OCI-LY7 (cell line): ENCODE measurements at regions not wholly inside any gene's neighbourhood (a gene's known extent, or its start where the extent isn't known, plus 50 kb on each side); places are given as distances from the start of the nearest gene placed in this dataset.
"Not testable (repeated sequence)": the region's sequence is repeated elsewhere in the genome, so short reads cannot be mapped to it uniquely, and the experiment has no call there.

Experiments used
- BruUV-seq: library from RNA; stranded (reverse); fragments of 400-500 nt; replicated peaks from 2 replicates; lab custom pipeline; 2021; lab: Mats Ljungman, UMichigan
- CTCF ChIA-PET: fragments of 300-600 bp; sonication (Branson Sonifier 250); formaldehyde crosslinking; loops from one replicate; lab custom pipeline; 2022; ENCODE audit warnings: antibody characterized with exemption; ENCODE audit not compliant: unreplicated experiment; lab: Charles Lee
- POLR2A ChIA-PET: fragments of 300-600 bp; sonication (Branson Sonifier 250); formaldehyde crosslinking; loops from one replicate; lab custom pipeline; 2022; ENCODE audit warnings: antibody characterized with exemption; lab: Charles Lee
- DNase-seq: peaks from one replicate; pipeline ENCODE4 v3.0.0-alpha.2; 2015; ENCODE audit warnings: low spot score
- H2AFZ ChIP-seq: fragments of 200-600 bp; sonication (generic), shearing (Covaris generic); 2 replicates; pipeline ENCODE4 v1.6.1; 2014; ENCODE audit warnings: mild to moderate bottlenecking, antibody characterized with exemption, low read length, moderate library complexity
- H3K27ac ChIP-seq: fragments of 200-600 bp; sonication (generic); 2 replicates; pipeline ENCODE4 v1.5.1; 2014; ENCODE audit warnings: mixed run types, low read depth, mild to moderate bottlenecking, moderate library complexity, low read length, inconsistent platforms; ENCODE audit not compliant: poor library complexity, severe bottlenecking
- H3K36me3 ChIP-seq: fragments of 200-600 bp; sonication (generic); 2 replicates; pipeline ENCODE4 v1.6.1; 2014; ENCODE audit warnings: mild to moderate bottlenecking, antibody characterized with exemption, low read length, moderate library complexity, mixed read lengths; ENCODE audit not compliant: insufficient read depth
- H3K4me1 ChIP-seq: fragments of 200-600 bp; sonication (generic); 2 replicates; pipeline ENCODE4 v1.5.1; 2014; ENCODE audit warnings: mild to moderate bottlenecking, low read length; ENCODE audit not compliant: insufficient read depth, poor library complexity, severe bottlenecking
- H3K4me2 ChIP-seq: fragments of 200-600 bp; sonication (generic); 2 replicates; pipeline ENCODE4 v1.6.1; 2014; ENCODE audit warnings: mild to moderate bottlenecking, low read length
- H3K4me3 ChIP-seq: fragments of 200-600 bp; sonication (generic); 2 replicates; pipeline ENCODE4 v1.5.1; 2014; ENCODE audit warnings: mild to moderate bottlenecking, low read depth, low read length; ENCODE audit not compliant: poor library complexity, severe bottlenecking
- H3K79me2 ChIP-seq: fragments of 200-600 bp; sonication (generic); 2 replicates; pipeline ENCODE4 v1.6.1; 2016; ENCODE audit warnings: low read depth, mild to moderate bottlenecking, low read length, moderate library complexity, mixed read lengths; ENCODE audit not compliant: insufficient read depth
- H3K9me2 ChIP-seq: fragments of 200-600 bp; sonication (generic); 2 replicates; pipeline ENCODE4 v1.6.1; 2016; ENCODE audit warnings: mild to moderate bottlenecking, low read length, mixed read lengths; ENCODE audit not compliant: insufficient read depth
- H3K9me3 ChIP-seq: fragments of 200-600 bp; sonication (generic); 2 replicates; pipeline ENCODE4 v1.6.1; 2014; ENCODE audit warnings: mild to moderate bottlenecking, mixed run types, low read length, mixed read lengths
- H4K20me1 ChIP-seq: fragments of 200-600 bp; sonication (generic); 2 replicates; pipeline ENCODE4 v1.6.1; 2014; ENCODE audit warnings: mild to moderate bottlenecking, antibody characterized with exemption, low read length, moderate library complexity, mixed read lengths; ENCODE audit not compliant: insufficient read depth
- EZH2phosphoT487 ChIP-seq: fragments of 200-600 bp; sonication (generic); IDR thresholded peaks from 2 replicates; pipeline ENCODE4 v1.6.1; 2018; ENCODE audit warnings: low read depth, borderline replicate concordance, mild to moderate bottlenecking, mixed run types, antibody characterized with exemption, low read length, moderate library complexity, mixed read lengths
- intact Hi-C: fragments of 100-400 bp; cut with micrococcal nuclease; formaldehyde crosslinking; loops from one replicate; pipeline ENCODE4 v1.10.0; 2022; ENCODE audit not compliant: unreplicated experiment
- TF ChIP-seq, protein P1 (sequence below): fragments of 200-600 bp; sonication (generic); conservative IDR thresholded peaks from 2 replicates; pipeline ENCODE4 v1.5.1; 2014; ENCODE audit warnings: mild to moderate bottlenecking, antibody characterized with exemption, low read length, moderate library complexity, mixed read lengths

DNA sequence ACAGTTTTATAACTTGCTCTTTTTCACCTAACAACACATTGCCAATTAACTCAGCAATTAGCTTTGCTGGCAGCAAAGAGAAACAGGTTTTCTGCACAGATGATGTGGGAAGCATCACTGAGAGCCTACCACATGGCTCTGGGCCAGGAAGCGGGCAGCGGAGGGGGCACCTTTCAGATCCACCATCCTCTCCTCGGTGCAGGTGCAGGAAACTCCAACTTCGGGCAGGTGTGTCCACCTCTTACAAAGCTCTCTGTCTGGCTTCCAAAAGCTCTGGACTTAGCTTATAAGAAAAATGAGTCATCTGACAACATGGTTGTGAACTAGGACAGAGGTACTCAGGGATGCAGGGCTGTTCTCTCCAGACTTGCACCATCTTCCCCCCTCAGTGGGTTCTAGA, 77.0 kb downstream of the RPS6KA4 start:
- intact Hi-C loops, result no loop called here
- BruUV-seq, result no TSS peak
- no peak for DNase-seq

DNA sequence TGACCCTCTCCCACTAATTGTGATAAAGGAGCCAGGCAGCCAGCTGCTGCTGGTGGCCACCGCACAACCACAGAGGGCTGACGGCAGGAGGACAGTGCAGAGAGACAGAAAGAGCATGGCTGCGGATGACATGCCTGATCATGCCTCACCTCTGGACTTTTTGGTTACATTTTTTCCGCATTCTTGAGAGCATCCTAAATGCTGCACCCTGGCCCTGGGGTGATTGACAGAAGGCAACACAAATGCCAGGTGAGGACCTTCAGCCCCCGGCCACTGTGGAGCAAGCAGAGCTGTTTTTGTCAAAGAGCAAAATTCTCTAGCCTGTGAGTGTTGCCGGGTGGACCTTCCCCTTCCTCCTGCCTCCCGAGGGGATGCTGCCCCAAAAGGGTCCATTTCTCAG, 78.5 kb downstream of the RPS6KA4 start:
- intact Hi-C loops, result no loop called here
- no TSS peak for BruUV-seq
- no peaks in the 10 kb centered on the region for H3K9me2 ChIP-seq
- no peaks in the 10 kb centered on the region for H3K9me3 ChIP-seq
- CTCF ChIA-PET, result no interaction called here
- TF ChIP-seq, protein P1, sequence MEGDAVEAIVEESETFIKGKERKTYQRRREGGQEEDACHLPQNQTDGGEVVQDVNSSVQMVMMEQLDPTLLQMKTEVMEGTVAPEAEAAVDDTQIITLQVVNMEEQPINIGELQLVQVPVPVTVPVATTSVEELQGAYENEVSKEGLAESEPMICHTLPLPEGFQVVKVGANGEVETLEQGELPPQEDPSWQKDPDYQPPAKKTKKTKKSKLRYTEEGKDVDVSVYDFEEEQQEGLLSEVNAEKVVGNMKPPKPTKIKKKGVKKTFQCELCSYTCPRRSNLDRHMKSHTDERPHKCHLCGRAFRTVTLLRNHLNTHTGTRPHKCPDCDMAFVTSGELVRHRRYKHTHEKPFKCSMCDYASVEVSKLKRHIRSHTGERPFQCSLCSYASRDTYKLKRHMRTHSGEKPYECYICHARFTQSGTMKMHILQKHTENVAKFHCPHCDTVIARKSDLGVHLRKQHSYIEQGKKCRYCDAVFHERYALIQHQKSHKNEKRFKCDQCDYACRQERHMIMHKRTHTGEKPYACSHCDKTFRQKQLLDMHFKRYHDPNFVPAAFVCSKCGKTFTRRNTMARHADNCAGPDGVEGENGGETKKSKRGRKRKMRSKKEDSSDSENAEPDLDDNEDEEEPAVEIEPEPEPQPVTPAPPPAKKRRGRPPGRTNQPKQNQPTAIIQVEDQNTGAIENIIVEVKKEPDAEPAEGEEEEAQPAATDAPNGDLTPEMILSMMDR, result no peak
- POLR2A ChIA-PET, result no interaction called here
- no peak overlapping the region for H3K4me3 ChIP-seq
- no peak overlapping the region for H2AFZ ChIP-seq
- no peak overlapping the region for H3K4me2 ChIP-seq
- no peaks in the 10 kb centered on the region for H4K20me1 ChIP-seq
- no peaks in the 10 kb centered on the region for H3K79me2 ChIP-seq
- DNase-seq, result no peak
- no peak overlapping the region for H3K27ac ChIP-seq
- H3K4me1 ChIP-seq, result peaks cover 6% of the 10 kb centered on the region
- H3K36me3 ChIP-seq, result no peaks in the 10 kb centered on the region

More for the DNA sequence above, 77.0 kb downstream of the RPS6KA4 start:
- H3K4me1 ChIP-seq, result no peaks in the 10 kb centered on the region
- no peak overlapping the region for H3K4me3 ChIP-seq
- no peaks in the 10 kb centered on the region for H3K9me2 ChIP-seq
- CTCF ChIA-PET, result no interaction called here
- TF ChIP-seq, protein P1, result no peak
- no peak for TF ChIP-seq EZH2phosphoT487
- H3K36me3 ChIP-seq, result no peaks in the 10 kb centered on the region
- no peak overlapping the region for H3K27ac ChIP-seq
- H2AFZ ChIP-seq, result no peak overlapping the region
- POLR2A ChIA-PET, result interaction anchor here (0.6 kb wide), 1 partner anchor 1387 kb away, joined by 3 read pairs; no protein-coding TSS in a partner anchor
- no peaks in the 10 kb centered on the region for H4K20me1 ChIP-seq
- H3K9me3 ChIP-seq, result no peaks in the 10 kb centered on the region
- H3K4me2 ChIP-seq, result no peak overlapping the region
- no peaks in the 10 kb centered on the region for H3K79me2 ChIP-seq

DNA sequence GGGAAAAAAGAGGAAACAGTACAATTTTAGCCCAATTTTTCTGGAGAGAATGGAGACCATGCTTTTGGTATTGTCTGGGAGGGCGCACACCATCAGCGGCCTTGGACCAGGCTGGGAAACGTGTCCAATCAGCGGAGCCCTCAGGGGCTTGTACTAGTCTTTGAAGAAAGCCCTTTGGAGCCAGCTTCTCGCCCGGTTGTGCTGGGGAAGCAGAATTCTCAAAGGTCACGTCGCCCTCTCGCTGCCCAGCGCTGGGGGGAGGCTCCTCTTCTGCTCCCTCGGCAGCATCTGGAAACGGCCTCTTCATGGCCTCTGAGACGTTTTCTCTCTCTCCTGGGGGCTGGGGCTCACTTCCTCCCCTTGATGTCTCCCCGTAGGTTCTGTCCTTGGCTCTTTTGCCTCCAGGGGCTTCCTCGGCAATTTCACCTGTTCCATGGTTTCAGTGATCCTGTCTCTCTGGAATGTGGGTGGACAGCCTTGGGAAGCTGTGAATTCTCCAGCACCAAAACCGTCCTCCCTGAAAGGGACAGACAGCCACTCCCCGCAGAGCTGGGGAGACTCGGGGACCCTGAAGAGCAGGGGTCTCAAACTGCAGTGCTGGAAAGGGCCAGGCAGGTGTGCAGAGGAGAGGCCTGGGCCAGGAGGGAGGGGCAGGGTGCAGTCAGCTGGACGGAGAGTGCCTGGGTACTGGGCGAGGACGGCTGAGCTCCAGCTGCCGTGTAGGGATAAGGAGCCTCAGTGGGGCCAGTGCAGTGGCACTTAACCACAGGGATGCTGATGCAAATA, 80.2 kb downstream of the RPS6KA4 start:
- H4K20me1 ChIP-seq, result no peaks in the 10 kb centered on the region
- ChIA-PET POLR2A (no interaction called here), CTCF (interaction anchor here (0.6 to 1.1 kb wide), 2 partner anchors 10 to 295 kb away, joined by 3 to 4 read pairs; no protein-coding TSS in a partner anchor)
- DNase-seq, result no peak
- no peak overlapping the region for H3K4me2 ChIP-seq
- no peak overlapping the region for H3K27ac ChIP-seq
- H3K9me3 ChIP-seq, result no peaks in the 10 kb centered on the region
- no peak overlapping the region for H2AFZ ChIP-seq
- no TSS peak for BruUV-seq
- peaks cover 6% of the 10 kb centered on the region for H3K4me1 ChIP-seq
- no peak overlapping the region for H3K4me3 ChIP-seq
- H3K9me2 ChIP-seq, result no peaks in the 10 kb centered on the region
- H3K79me2 ChIP-seq, result no peaks in the 10 kb centered on the region
- TF ChIP-seq, protein P1, result no peak
- no peak for TF ChIP-seq EZH2phosphoT487
- H3K36me3 ChIP-seq, result no peaks in the 10 kb centered on the region
- intact Hi-C loops, result no loop called here

DNA sequence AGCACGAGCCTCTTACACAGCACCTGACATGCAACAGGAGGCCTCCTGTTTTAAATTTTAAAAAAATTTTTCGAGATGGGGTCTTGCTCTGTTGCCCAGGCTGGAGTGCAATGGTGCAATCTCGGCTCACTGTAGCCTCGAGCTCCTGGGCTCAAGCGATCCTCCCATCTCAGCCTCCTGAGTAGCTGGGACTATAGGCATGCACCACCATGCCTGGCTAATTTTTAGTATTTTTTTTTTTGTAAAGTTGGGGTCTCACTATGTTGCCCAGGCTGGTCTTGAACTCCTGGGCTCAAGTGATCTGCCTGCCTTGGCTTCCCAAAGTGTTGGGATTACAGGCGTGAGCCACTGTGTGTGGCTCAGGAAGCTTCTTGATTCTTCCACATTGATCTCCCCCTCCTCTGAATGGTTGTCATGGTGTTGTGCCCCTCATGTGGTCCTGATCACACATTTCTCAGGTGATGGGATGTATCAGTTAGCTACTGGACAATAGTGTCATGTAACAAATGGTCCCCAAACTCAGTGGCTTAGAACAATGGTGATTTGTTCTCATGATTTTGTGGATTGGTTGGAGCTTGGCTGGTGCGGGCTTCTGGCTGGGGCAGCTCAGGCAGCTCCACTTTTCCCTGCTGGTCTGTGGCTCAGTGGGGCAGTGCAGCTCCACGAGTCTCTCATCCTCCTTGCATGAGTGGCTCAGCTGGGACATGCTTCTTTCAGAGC, 81.0 kb downstream of the RPS6KA4 start:
- BruUV-seq, intact Hi-C loops, H3K79me2 ChIP-seq, H3K4me1 ChIP-seq, POLR2A ChIA-PET, H3K27ac ChIP-seq, H3K36me3 ChIP-seq, H3K9me2 ChIP-seq, H3K9me3 ChIP-seq, H2AFZ ChIP-seq, DNase-seq, H3K4me2 ChIP-seq, H4K20me1 ChIP-seq, H3K4me3 ChIP-seq: not testable (repeated sequence)
- CTCF ChIA-PET, result interaction anchor here (0.6 to 1.1 kb wide), 2 partner anchors 9 to 296 kb away, joined by 3 to 4 read pairs; no protein-coding TSS in a partner anchor
